GM18861 (cell line): ENCODE measurements at regions not wholly inside any gene's neighbourhood (a gene's known extent, or its start where the extent isn't known, plus 50 kb on each side); places are given as distances from the start of the nearest gene placed in this dataset.
"Not testable (repeated sequence)": the region's sequence is repeated elsewhere in the genome, so short reads cannot be mapped to it uniquely, and the experiment has no call there.

Experiments used
- ATAC-seq: cut with Tn5 transposase; IDR thresholded peaks from one replicate; pipeline ENCODE4 v1.9.1; 2021; ENCODE audit not compliant: unreplicated experiment

DNA sequence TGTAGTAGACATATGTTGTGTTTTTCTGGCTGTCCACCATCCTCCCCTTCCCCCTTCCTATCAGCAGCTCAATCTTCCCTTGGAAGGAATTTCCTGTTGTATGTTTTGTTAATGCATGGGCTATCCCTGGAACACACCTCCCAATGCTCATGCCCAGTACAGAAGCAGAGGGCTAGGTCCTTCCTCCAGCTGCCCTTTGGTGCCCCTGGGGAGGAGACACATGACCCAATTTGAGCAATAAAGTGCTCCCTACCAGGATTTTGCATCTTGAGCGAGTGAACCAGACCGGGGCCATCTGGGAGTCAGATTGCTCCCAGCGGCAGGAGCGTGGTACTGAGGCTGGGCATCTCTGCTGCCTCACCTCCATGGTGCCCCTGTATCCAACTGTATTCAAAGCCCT lies 141.5 kb upstream of the MED13 start:
- ATAC-seq = no peak

DNA sequence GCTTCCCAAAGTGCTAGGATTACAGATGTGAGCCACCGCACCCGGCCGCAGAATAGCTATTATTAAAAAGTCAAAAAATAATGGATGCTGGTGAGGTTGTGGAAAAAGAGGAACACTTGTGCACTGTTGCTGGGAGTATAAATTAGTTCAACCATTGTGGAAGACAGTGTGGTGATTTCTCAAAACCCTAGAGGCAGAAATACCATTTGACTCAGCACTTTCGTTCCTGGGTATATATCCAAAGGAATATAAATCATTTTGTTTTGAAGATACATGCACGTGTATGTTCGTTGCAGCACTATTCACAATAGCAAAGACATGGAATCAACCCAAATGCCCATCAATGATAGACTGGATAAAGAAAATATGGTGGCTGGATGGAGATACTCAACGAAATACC lies 132.1 kb upstream of the MED13 start:
- not testable (repeated sequence) for ATAC-seq

DNA sequence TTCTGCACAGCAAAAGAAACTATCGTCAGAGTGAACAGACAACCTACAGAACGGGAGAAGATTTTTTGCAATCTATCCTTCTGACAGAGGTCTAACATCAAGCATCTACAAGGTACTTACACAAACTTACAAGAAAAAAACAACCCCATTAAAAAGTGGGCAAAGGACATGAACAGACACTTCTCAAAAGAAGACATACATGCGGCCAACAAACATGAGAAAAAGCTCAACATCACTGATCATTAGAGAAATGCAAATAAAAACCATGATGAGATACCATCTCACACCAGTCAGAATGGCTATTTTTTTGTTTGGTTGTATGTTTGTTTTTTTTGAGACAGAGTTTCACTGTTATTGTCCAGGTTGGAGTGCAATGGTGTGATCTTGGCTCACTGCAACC lies 131.5 kb upstream of the MED13 start:
- ATAC-seq = not testable (repeated sequence)

DNA sequence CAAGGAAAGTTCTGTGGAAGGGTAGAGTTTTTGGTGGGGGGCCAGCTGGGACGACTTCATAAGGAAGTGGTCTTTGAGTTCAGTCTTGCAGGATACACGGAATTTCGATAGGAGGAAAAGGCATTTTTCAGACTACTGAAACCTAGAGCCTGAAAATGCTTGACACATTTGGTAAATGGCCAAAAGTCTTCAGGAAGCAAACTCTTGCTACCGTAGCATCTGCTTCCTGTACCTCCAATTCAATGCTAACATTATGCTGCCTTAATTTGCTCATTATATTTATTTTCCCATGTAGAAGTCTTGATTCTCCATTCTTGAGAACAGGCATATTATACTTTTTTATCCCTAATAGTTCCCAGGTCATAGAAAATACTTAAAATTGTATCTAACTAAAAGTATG lies 129.3 kb upstream of the MED13 start:
- ATAC-seq = no peak

DNA sequence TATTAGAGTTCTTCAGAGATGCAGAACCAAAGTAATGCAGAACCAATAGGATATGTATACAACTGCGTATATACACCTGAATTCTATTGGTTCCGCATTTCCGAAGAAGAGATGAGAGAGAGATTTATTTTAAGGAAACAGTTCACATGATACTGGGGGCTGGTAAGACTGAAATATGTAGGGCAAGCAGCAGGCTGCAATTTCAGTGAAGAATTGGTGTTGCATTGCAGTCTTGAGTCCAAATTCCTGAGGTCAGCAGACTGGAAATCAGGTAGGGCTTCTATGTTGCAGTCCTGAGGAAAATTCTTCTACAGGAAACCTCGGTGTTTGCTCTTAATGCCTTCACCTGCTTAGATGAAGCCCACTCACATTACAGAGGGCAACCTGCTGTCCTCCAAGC lies 128.2 kb upstream of the MED13 start:
- ATAC-seq = no peak

DNA sequence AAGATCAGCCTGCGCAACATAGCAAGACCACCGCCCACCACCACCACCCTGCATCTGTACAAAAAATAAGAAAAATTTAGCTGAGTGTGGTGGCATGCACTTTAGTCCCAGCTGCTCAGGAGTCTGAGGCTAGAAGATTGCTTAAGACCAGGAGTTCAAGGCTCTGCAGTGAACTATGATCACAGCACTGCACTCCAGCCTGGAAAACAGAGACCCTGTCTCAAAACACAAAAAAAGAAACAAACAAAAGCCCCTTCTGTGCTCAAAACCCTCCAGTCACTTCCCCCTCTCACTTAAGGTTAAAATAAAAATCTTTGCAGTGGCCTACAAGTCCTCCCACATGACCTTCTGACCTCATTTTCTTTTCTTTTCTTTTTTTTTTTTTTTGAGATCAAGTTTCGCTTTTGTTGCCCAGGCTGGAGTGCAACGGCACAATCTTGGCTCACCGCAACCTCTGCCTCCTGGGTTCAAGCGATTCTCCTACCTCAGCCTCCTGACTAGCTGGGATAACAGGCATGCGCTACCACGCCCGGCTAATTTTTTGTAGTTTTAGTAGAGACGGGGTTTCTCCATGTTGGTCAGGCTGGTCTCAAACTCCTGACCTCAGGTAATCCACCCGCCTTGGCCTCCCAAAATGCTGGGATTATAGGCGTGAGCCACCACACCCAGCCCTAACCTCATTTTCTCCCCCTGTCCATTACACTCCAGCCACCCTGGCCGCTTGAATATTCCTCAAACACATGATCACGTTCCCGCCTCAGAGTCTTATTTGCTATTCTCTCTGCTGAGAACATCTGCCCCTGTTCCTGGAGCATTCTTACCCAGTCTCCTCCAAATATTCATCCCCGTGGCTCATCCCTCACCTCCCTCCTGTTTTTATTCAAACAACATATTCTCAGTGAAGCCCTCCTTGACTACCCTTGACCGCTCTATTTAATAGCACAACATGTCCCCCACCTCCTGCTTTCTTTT lies 126.6 kb upstream of the MED13 start:
- ATAC-seq = no peak

DNA sequence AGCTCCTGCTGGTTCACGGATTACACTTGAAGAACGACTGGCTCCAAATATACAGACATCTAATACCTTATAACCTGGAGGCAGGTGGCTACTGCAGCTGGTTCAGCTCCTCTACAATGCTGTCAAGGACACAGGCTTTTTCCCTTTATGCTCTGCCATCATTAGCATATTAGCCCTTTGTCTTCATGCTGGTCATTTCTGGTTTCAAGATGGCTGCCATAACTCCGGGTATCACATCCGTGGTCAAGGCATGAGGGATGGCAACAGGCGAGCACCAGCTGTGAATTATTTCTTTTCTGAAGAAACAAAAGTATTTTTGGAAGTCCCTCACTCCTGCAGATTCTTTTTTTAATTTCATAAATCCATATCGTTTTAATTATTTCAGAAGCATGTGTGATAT lies 124.3 kb upstream of the MED13 start:
- ATAC-seq = no peak

DNA sequence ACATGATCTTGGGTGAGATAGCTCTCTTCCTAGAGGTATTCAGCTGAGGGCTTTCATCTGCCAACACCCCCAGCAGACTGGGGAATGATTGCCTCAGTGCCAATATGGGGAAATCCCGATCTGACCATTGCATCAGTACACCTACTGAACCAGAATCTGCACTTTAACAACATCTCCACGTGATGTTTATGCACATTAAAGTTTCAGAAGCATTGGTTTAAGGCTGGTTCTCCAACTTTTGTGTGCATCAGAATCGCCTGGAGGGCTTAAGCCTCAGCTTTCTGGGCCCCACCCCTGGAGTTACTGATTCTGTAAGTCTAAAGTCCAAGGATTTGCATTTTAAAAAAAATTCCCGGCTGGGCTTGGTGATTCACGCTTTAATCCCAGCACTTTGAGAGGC lies 123.6 kb upstream of the MED13 start:
- ATAC-seq = no peak

DNA sequence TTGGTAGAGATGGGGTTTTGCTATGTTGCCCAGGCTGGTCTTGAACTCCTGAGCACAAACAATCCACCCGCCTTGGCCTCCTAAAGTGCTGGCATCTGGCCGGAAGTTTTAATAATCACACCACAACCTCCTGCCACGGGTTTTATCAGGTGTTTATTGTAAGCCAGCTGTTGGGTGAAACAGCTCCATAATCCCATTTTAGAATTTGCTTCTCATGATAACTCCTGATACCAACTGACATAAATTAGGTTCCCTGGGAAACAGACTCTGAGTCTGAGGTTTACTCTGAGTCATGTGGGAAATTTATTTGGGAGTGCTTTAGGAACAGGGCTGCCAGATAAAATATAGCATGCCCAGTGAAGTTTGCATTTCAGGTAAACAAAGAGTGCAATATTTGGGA lies 122.6 kb upstream of the MED13 start:
- ATAC-seq = no peak

DNA sequence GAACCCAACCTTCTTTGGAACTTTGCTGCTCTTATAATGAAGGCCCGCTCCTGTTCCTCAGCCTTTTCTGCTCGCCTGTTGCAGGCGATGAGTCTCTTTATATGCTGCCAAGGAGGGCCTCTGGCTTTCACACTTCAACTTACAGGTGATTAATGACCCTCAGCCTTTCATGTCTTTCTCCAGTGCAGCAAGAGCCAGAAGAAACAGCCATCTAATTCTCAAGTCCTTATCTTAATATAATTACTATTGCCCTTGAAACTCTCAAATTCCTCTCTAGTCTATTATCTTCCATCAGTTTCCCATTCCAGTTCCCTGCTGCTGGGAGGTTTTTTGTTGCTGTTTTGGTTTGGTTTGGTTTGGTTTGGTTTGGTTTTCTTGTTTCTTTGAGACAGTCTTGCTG lies 121.8 kb upstream of the MED13 start:
- no peak for ATAC-seq

DNA sequence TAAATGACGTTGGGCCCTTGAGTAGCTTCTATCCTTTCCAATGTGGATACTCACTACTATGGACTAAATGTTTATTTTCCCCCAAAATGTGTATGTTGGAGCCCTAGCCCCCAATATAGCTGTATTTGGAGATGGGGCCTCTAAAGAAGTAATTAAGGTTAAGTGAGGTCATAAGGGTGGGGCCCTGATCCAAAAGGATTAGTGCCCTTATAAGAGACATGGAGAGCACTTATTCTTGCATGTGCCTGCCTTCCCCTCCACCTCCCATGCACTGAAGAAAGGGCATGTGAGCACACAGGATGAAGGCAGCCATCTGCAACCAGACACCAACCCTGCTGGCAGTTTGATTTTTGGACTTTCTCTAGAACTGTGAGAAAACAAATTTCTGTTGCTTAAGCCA lies 115.7 kb upstream of the MED13 start:
- no peak for ATAC-seq

DNA sequence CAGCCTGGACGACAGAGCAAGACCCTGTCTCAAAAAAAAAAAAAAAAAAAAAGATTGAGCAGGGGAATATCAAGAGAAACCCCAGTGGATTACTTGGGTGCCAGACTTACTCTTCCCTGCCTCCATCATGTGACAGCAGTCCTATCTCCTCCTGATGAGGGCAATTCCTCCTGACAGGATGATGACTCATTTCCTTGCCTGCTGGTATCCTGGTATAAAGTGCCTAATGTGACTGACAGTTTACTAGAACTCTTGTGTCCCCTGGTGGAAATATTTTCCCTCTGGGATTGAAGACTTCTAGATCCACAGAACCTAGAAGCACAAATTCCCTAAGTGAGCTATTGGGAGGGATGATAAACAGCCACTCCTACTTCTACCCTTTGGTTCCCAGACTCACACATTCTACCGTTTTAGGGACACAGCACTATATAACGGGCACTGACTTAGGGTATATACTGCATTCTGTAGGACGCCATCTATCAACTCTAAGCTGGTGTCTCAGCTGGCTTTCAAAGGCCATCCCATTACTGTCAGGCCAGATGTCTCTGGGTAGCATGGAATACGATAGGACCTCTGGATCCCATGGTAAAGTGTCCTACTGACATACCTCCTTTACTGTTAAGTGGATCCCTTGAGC lies 114.6 kb upstream of the MED13 start:
- ATAC-seq = no peak

DNA sequence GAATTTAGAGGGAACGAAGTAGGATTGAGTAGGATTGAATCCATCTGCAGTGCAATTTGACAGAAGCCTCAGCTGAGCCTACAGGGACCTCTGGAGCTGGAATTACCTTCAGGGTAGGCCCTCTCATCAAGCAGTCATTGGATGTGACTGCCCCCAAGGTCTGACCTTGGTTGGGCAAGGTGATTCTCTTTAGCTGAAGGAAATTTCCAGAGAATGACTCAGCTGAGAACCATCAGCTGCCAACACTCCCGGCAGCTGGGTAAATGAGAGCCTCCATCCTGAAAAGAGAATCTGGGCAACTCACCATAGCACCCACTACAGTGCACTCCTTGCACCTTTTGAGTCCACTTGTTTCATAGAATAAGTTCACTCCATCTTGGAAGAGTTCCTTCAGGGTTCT lies 113.5 kb upstream of the MED13 start:
- ATAC-seq = no peak

DNA sequence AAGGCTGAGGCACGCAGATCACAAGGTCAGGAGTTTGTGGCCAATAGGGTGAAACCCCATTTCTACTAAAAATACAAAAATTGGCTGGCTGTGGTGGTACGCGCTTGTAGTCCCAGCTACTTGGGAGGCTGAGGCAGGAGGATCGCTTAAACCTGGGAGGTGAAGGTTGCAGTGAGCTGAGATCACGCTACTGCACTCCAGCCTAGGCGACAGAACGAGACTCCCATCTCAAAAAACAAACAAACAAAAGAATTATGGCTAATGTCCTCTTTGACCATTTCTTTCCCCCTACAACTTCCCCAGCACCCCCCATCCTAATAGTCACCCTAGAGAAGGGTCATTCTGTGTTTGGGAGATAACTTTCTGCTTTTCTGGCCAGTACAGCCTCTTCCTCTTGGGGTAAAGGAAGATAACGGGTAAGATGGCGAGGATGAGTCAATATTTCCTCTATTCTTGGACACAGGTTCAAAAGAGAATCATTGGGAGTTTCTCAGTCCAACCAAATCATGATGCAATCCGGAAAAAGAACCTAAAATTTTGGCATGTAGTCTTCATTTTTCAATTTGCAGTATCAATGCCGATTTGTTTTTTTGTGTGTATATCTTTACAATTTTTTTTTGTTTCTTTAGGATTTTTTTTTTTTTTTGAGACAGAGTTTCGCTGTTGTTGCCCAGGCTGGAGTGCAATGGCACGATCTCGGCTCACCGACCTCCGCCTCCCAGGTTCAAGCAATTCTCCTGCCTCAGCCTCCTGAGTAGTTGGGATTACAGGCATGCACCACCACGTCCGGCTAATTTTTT lies 107.6 kb upstream of the MED13 start:
- ATAC-seq = no peak

DNA sequence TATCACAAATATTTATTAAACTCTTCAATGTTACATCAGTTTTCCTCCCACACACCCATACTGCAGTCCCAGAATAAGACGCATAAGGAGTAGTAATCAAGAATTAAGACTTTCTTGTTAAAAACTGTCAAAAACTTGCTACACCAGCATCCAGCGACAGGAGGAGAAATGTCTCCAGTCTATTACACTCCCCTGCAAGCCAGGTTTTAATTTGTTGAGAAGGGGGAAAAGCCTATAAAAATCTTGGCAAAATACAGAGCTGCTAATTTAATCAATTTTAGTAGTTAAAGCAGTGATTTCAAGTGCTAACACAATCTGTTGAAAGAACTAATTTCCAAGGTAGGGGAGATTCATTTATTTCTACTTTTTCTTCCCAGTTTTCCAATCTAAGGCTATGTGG lies 102.0 kb upstream of the MED13 start:
- no peak for ATAC-seq

DNA sequence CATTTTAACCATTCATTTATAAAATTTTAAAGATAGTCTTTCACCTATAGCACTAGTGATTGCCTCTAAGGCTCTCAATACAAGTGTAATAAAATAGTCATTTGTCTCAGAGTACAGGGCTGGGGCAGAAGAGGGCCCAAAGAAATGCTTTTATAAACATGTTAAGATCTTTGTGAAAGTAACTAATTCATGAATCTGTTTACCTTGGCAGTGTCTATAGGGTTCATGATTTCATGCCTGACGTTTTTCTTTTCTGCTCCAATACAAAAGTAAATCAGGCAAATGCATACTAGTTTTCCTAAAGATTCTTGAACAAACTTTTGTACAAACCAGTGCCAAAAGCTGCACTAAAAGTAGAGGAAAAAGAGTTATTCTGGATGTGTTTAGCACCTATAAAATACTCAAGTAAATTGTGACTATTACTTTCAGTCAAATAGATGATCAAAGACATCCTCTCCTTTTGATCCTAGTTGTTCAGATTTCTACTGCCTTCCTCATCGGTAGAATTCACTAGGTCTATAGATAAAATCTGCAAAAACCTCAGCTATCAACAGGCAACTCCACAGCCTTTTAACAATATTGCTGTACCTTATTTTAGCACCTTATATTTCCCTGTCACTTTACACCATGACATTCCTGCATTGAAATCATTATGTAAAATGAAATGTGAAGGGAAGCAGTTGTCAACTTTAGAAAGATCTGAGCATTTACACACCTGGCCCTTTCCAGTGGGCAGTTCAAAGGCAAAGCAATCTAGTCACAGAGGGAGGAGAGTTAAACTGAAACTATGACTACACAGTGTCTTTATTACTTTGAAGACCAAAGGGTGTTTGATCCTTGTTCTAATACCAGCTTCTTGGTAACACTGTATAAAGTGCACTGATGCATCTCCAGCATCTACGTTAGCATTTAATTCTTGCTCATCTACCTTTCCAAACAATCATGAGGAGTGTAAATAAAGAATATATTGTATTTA lies 100.0 kb upstream of the MED13 start:
- no peak for ATAC-seq

DNA sequence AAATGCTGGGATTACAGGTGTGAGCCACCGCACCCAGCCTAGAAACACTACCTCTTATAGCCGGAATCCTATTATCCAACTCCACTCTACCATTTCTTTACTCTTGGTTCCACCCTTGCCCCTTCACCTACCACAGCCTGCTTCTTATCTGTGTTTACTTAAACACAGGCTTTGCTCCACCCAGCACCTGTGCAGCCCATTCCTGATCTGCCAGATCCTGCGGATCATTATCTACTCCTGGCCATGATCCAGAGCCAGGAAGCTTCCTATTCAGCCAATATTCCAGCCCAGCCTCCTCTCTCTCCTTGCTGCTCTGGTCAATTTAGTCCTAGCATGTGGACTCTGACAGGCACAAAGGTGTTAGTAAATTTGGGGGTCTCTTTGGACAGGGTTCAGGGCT lies 98.8 kb upstream of the MED13 start:
- no peak for ATAC-seq

DNA sequence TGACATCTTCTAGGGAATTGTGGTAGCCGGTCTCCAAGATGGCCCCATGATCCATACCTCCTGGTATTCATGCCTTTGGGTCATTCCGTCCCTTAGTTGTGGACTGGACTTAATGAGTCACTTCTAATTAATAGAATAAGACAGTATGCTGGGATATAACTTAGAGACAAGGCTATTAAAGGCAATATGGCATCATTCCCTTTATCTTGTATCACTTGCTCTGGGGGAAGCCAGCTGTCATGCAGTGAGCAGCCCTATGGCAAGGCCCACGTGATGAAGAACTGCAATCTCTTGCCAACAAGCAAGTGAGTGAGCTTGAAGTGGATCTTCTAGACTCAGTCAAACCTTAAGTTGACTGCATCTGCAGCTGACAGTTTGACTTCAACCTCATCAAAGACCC lies 97.8 kb upstream of the MED13 start:
- ATAC-seq = no peak

DNA sequence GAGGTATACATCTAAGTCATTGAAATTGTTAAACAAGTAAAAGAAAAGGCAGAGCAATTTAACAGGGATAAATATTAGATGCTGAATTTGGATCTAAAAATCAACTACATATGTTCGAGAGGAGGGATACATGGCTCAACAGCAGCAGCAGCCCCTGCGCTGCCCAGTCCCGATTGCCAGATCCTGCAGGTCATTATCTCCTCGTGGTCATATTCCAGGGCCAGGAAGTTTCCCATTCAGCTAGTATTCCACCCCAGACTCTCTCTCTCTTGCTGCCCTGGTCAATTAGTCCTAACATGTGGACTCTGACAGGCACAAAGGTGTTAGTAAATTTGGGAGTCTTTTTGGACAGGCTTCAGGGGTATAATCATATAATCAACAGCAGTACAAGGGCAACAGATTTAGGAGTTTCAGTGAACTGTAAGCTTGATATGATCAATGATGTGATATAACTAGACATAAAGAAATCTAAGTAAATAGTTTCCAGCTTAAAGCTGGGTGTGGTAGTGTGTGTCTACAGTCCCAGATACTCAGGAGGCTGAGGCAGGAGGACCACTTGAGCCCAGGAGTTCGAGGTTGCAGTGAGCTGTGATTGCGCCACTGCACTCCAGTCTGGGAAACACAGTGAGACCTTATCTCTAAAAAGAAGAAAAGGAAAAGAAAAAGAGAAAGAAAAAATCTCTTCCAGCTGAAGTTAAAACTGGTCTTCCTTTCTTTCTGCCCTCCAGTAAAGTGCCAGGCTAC lies 96.5 kb upstream of the MED13 start:
- no peak for ATAC-seq

DNA sequence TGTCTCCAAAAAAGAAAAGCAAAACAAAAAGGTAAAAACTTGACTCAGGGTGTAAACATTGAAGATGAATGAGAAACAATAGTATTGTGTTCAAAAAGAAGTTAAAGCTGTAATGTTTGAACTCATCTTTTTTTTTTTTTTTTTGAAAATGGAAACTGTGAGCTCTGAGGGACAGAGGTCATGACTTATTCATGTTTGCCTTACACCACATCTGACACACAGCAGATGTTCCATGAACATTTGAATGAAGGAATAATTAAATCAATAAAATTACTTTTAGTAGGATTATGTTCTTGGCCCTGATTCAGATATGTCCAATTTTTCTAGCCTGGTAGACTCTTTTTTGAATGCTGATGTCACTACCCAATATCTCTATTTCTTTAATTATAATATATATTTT lies 95.7 kb upstream of the MED13 start:
- ATAC-seq = no peak
